ENCODE measurements at regions not wholly inside any gene's neighbourhood (a gene's known extent, or its start where the extent isn't known, plus 50 kb on each side); places are given as distances from the start of the nearest gene placed in this dataset.
A peak's percentile ranks its signal among the peaks of the same experiment; 100 is the strongest.

- Histone ChIP-seq H3K27me3 (no peaks in the 10 kb centered on the region), H3K9me3 (ENCODE audit: low read depth) (no peaks in the 10 kb centered on the region), H3K27ac (no peak overlapping the region), H3K4me3 (no peak overlapping the region), H3K36me3 (no peaks in the 10 kb centered on the region), H3K4me1 (ENCODE audit: low read depth) (peaks cover 8% of the 10 kb centered on the region)
- DNase-seq (ENCODE audit: low read depth in 1 of 2, low spot score in 1 of 2), result peak in 1 of 2 donors; percentile 67
- no peak for TF ChIP-seq CTCF (IDR thresholded peaks at IDR 0.05; ENCODE audit: low read depth, low read length)
These were observed 141.7 kb downstream of the GADD45G start for GRCh38 chr9:89746385-89747116.

GRCh38 chr9:89747596-89747995 is 142.8 kb downstream of the GADD45G start:
- H3K9me3 ChIP-seq (ENCODE audit: low read depth), result no peaks in the 10 kb centered on the region
- DNase-seq (ENCODE audit: low read depth in 1 of 2, low spot score in 1 of 2), result no peak
- peaks cover 8% of the 10 kb centered on the region for H3K4me1 ChIP-seq (ENCODE audit: low read depth)
- no peaks in the 10 kb centered on the region for H3K36me3 ChIP-seq
- H3K27me3 ChIP-seq, result no peaks in the 10 kb centered on the region
- no peak overlapping the region for H3K4me3 ChIP-seq
- TF ChIP-seq CTCF (IDR thresholded peaks at IDR 0.05; ENCODE audit: low read depth, low read length), result no peak
- no peak overlapping the region for H3K27ac ChIP-seq

GRCh38 chr9:89748021-89748670 is 143.3 kb downstream of the GADD45G start:
- no peak for TF ChIP-seq CTCF (IDR thresholded peaks at IDR 0.05; ENCODE audit: low read depth, low read length)

GRCh38 chr9:89748831-89749499 is 144.2 kb downstream of the GADD45G start:
- H3K4me3 ChIP-seq, result no peak overlapping the region
- H3K36me3 ChIP-seq, result no peaks in the 10 kb centered on the region
- no peaks in the 10 kb centered on the region for H3K27me3 ChIP-seq
- H3K4me1 ChIP-seq (ENCODE audit: low read depth), result peaks cover under 1% of the 10 kb centered on the region
- H3K9me3 ChIP-seq (ENCODE audit: low read depth), result no peaks in the 10 kb centered on the region
- no peak for DNase-seq (ENCODE audit: low read depth in 1 of 2, low spot score in 1 of 2)
- TF ChIP-seq CTCF (IDR thresholded peaks at IDR 0.05; ENCODE audit: low read depth, low read length), result no peak
- H3K27ac ChIP-seq, result no peak overlapping the region

More at GRCh38 chr9:89748021-89748670, 143.3 kb downstream of the GADD45G start:
- H3K36me3 ChIP-seq, result no peaks in the 10 kb centered on the region
- peak in 1 of 2 donors; percentile 7 for DNase-seq (ENCODE audit: low read depth in 1 of 2, low spot score in 1 of 2)
- no peak overlapping the region for H3K27ac ChIP-seq
- H3K4me3 ChIP-seq, result no peak overlapping the region
- no peaks in the 10 kb centered on the region for H3K9me3 ChIP-seq (ENCODE audit: low read depth)
- no peaks in the 10 kb centered on the region for H3K27me3 ChIP-seq
- peaks cover 8% of the 10 kb centered on the region for H3K4me1 ChIP-seq (ENCODE audit: low read depth)

- Histone ChIP-seq H3K4me1 (ENCODE audit: low read depth) (no peaks in the 10 kb centered on the region), H3K27ac (no peak overlapping the region), H3K27me3 (no peaks in the 10 kb centered on the region), H3K4me3 (no peak overlapping the region), H3K9me3 (ENCODE audit: low read depth) (no peaks in the 10 kb centered on the region), H3K36me3 (no peaks in the 10 kb centered on the region)
- no peak for TF ChIP-seq CTCF (IDR thresholded peaks at IDR 0.05; ENCODE audit: low read depth, low read length)
- peak in 1 of 2 donors; percentile 23 for DNase-seq (ENCODE audit: low read depth in 1 of 2, low spot score in 1 of 2)
These were observed 144.8 kb downstream of the GADD45G start for GRCh38 chr9:89749500-89750116.

Measured in cardiac muscle cell (in vitro differentiated cells and primary cell).